Limb (tissue), 2 donors: ENCODE measurements at regions not wholly inside any gene's neighbourhood (a gene's known extent, or its start where the extent isn't known, plus 50 kb on each side); places are given as distances from the start of the nearest gene placed in this dataset.

Experiments used
- DNase-seq, 2 donors: peaks; one replicate each; pipeline ENCODE4 v3.0.0-alpha.2; 2016; ENCODE audit errors: extremely low spot score in 2 of 2

- no peak for DNase-seq
These were observed 131.9 kb downstream of the DAD1 start for GRCh38 chr14:22456998-22457594.

- no peak for DNase-seq
These were observed 132.6 kb downstream of the DAD1 start for GRCh38 chr14:22456421-22456820.

GRCh38 chr14:22452330-22452729 lies 136.7 kb downstream of the DAD1 start:
- no peak for DNase-seq

GRCh38 chr14:22450266-22450665 lies 138.8 kb downstream of the DAD1 start:
- DNase-seq = no peak

GRCh38 chr14:22449600-22449905 lies 139.5 kb downstream of the DAD1 start:
- DNase-seq = no peak

- no peak for DNase-seq
These were observed 140.0 kb downstream of the DAD1 start for GRCh38 chr14:22448905-22449599.

- no peak for DNase-seq
These were observed 140.8 kb downstream of the DAD1 start for GRCh38 chr14:22448035-22448904.

GRCh38 chr14:22438742-22439141 lies 150.3 kb downstream of the DAD1 start:
- DNase-seq = no peak

- DNase-seq = no peak
These were observed 154.0 kb downstream of the DAD1 start for GRCh38 chr14:22434901-22435550.

- DNase-seq = no peak
These were observed 155.0 kb downstream of the DAD1 start for GRCh38 chr14:22434030-22434429.

- DNase-seq = no peak
These were observed 156.0 kb downstream of the DAD1 start for GRCh38 chr14:22433069-22433468.

- peak; percentile 68 to 89 for DNase-seq
These were observed 156.6 kb downstream of the DAD1 start for GRCh38 chr14:22432348-22432976.

GRCh38 chr14:22429546-22430294 lies 159.3 kb downstream of the DAD1 start:
- DNase-seq = no peak

- DNase-seq = no peak
These were observed 160.2 kb downstream of the DAD1 start for GRCh38 chr14:22428700-22429291.

GRCh38 chr14:22427771-22428231 lies 161.2 kb downstream of the DAD1 start:
- no peak for DNase-seq

- no peak for DNase-seq
These were observed 162.3 kb downstream of the DAD1 start for GRCh38 chr14:22426711-22427110.

- no peak for DNase-seq
These were observed 165.1 kb downstream of the DAD1 start for GRCh38 chr14:22423958-22424357.

GRCh38 chr14:22422238-22422637 lies 166.8 kb downstream of the DAD1 start:
- no peak for DNase-seq

GRCh38 chr14:22420598-22421186 lies 168.3 kb downstream of the DAD1 start:
- DNase-seq = no peak

- DNase-seq = no peak
These were observed 169.4 kb downstream of the DAD1 start for GRCh38 chr14:22419620-22420019.
